GM12874 (cell line): ENCODE measurements at regions not wholly inside any gene's neighbourhood (a gene's known extent, or its start where the extent isn't known, plus 50 kb on each side); places are given as distances from the start of the nearest gene placed in this dataset.

Experiments used
- CTCF ChIP-seq: IDR thresholded peaks from 2 replicates; pipeline ENCODE4 v1.5.1; 2011; ENCODE audit warnings: low read depth, mild to moderate bottlenecking, control low read depth, low read length, moderate library complexity; ENCODE audit not compliant: insufficient read depth

DNA sequence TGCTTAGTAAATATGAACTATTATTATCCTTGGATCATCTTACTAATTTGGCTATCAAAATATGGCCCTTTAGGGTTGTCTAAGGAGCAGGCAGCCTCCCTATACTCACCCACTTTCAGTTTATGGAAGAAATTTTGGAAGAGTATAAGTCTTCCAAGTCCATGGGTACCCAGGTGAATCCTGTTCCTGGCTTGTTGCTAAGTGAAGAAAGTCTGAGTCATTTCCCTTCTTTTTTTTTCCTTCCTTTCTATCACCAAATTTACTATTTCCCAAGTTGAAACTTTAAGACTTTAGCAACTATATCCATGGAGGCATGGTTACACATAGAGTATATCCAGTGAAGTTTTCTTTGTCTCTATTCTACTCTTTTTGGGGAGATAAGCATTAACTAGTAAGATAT is 184.0 kb upstream of the ACTBL2 start:
- TF ChIP-seq CTCF = no peak

DNA sequence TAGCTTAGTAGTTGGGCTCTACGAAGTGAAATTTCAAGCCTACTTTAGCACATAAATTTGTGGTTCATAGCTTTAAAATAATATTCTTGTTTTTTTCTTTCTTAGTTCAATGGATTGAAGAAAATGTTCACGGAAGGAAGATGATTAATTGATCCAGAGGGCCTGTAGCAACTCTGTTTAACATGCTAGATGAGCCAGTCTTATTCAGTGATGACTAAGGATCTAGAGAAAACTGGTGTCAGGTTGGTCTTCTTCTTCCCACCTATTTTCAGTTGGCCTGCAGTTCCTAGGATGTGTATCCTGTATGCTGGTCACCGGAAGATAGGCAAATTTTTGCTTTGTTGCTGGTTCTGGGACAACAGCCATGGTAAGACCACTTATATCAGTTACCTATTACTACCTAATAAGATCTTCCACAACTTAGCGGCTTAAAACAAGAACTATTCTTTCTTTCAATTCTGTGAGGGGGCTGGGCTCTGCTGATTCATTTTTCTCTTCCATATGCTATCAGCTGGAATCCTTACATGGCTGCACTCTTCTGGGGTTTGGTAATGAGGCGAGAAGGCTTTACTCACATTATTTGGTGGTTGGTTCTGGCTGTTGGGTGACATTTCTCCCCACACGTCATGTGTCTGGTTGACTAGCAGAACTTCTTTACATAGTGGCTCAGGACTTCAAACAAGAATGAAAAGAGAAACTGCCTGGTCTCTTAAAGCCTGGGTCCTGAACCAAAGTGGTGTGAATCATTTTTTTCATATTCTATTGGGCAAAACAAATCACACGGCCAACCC is 182.7 kb upstream of the ACTBL2 start:
- TF ChIP-seq CTCF = no peak

GRCh38 chr5:57664700-57665099 is 182.1 kb upstream of the ACTBL2 start:
- TF ChIP-seq CTCF = no peak

GRCh38 chr5:57663466-57663865 is 180.9 kb upstream of the ACTBL2 start:
- TF ChIP-seq CTCF = no peak

DNA sequence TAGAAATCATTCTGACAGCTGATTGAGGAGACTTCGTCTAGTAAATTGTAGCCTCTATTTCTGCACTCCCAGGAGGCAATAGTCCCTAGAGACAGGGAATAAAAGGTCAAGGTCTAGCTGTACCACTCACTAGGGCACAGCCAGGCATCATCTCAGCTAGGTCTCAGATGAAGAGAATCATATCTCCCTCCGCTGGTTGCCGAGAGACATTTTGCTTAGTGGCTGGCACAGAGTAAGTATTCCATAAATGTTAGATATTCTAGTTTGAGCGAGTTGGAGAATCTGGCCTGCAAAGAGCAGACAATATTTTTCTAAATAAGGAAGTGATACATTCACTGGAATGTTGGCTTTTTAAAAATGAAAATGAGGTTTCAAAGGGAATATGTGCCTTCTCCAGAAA is 180.4 kb upstream of the ACTBL2 start:
- TF ChIP-seq CTCF = no peak

DNA sequence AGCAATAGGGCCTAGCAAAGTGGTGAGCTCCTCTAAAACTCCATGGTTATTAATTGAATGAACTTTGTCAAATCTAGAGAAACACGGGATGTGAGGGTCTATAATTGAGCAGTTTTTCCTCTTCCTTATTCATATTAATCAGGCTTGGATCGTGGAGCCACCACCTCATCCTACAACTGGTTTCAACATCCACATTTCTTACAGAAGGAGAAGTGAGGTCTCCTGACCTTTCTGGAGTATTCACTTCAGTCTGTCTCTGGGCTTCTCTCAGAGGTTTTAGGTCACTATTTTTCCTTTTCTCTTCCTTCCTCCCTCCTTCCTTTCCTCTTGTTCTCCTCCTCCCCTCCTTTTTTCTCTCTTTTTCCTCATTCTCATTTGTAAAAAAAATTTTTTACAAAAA is 177.3 kb upstream of the ACTBL2 start:
- no peak for TF ChIP-seq CTCF

DNA sequence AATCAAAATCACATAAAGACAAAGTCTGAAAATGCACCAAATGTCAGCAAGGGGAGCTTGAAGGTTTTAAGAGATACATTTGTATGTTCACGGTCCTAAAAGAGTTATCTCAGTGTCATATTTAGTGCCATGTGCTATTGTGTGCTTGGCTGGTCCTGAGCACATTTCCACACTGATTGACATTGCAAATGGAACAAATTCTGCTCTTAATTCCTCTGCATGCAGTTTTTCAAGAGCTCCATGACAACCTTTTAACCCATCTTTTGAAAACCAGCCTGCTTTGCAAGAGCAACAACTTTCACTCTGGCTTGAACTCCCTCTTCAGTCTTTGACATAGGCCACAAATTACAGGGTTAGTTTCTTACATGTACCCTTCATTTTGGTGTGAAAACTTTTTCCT is 175.4 kb upstream of the ACTBL2 start:
- TF ChIP-seq CTCF = no peak

DNA sequence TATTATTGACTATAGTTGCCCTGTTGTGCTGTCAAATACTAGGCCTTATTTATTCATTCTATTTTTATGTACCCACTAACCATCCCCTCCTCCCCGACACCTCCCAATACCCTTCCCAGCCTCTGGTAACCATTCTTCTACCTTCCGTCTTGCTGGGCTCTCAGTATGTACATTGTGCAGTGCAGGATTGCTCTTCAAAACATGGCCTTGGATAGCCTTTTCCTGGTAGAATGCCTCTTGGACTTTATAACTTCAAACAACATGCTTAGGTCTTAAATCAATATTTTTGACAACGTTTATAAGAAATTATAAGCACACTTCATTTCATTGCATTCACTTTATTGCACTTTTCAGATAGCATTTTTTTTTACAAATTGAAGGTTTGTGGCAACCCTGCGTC is 172.6 kb upstream of the ACTBL2 start:
- no peak for TF ChIP-seq CTCF
